ENCODE measurements at regions not wholly inside any gene's neighbourhood (a gene's known extent, or its start where the extent isn't known, plus 50 kb on each side); places are given as distances from the start of the nearest gene placed in this dataset.

GRCh38 chr10:108434559-108435252 lies 1270.2 kb upstream of the SORCS1 start:
- TF ChIP-seq POLR2AphosphoS5 (IDR thresholded peaks at IDR 0.05; ENCODE audit: borderline replicate concordance, low read depth, low read length), result no peak
- TF ChIP-seq EZH2 (IDR thresholded peaks at IDR 0.05), result no peak

Measured in SK-N-MC (cell line).